Ovary (tissue), 7 donors: ENCODE measurements at regions not wholly inside any gene's neighbourhood (a gene's known extent, or its start where the extent isn't known, plus 50 kb on each side); places are given as distances from the start of the nearest gene placed in this dataset.

Experiments
- DNase-seq, 5 donors: peaks; one replicate each; pipeline ENCODE4 v3.0.0-alpha.2; 2019 to 2020
- H3K27ac ChIP-seq, 2 donors: fragments of 200-600 bp; one replicate each; pipeline versions ENCODE4 v1.5.1 to v1.8.0; 2019 to 2022
- H3K27me3 ChIP-seq: fragments of 200-600 bp; one replicate; pipeline ENCODE4 v1.8.0; 2022
- H3K36me3 ChIP-seq: fragments of 200-600 bp; sonication (generic); one replicate; pipeline ENCODE4 v1.5.1; 2019
- H3K4me1 ChIP-seq: one replicate; pipeline ENCODE4 v1.8.1; 2013; ENCODE audit warnings: mild to moderate bottlenecking, moderate library complexity; ENCODE audit not compliant: insufficient read depth
- H3K4me3 ChIP-seq: fragments of 200-600 bp; sonication (generic); one replicate; pipeline ENCODE4 v1.5.1; 2017
- H3K9me3 ChIP-seq, 2 donors: fragments of 200-600 bp in 1 of 2; sonication (generic) in 1 of 2; one replicate each; pipeline versions ENCODE4 v1.5.1 to v1.8.1; 2013 to 2019; ENCODE audit warnings: mild to moderate bottlenecking in 1 of 2, moderate library complexity in 1 of 2
- EP300 ChIP-seq: sonication (generic); formaldehyde crosslinking; IDR thresholded peaks from one replicate; pipeline ENCODE4 v1.6.1; 2017; ENCODE audit warnings: antibody characterized with exemption
- POLR2A ChIP-seq: fragments of 450-650 bp; IDR thresholded peaks from one replicate; pipeline ENCODE4 v1.6.1; 2017; ENCODE audit warnings: antibody characterized with exemption, mild to moderate bottlenecking, moderate library complexity
- WGBS, 3 donors: extraction: QIAGEN DNeasy Blood & Tissue Kit in 1 of 3; methylation state at CpG; one replicate each; pipeline versions ENCODE4 v1.1.5 to v1.1.7; 2013 to 2017; 5-methylcytosine and 5-hydroxymethylcytosine counted together
- intact Hi-C, 4 donors: fragments of 100-400 bp; cut with DNase I; formaldehyde crosslinking; loops; one replicate each; pipeline versions ENCODE4 v1.11.0 to v1.15.1; 2022 to 2023
- TF ChIP-seq, protein P1 (sequence below), 3 donors: fragments of 450-650 bp in 2 of 3; fragments of 200-600 bp in 1 of 3; IDR thresholded peaks; one replicate each; pipeline versions ENCODE4 v1.5.1 to v1.8.0; 2016 to 2022; ENCODE audit warnings: antibody characterized with exemption in 3 of 3, mild to moderate bottlenecking in 1 of 3
- donor health status: DM: no; HTN: no; CAD: no; lungs with moderate emphysema.
- donor health status: DM: no; HTN: no; CAD: no.
- donor health status: Bipolar disorder and iron deficiency.
- donor health status: DM: no; HTN: no; CAD: no.
- donor health status: DM: yes; HTN: yes; CAD: no.

DNA sequence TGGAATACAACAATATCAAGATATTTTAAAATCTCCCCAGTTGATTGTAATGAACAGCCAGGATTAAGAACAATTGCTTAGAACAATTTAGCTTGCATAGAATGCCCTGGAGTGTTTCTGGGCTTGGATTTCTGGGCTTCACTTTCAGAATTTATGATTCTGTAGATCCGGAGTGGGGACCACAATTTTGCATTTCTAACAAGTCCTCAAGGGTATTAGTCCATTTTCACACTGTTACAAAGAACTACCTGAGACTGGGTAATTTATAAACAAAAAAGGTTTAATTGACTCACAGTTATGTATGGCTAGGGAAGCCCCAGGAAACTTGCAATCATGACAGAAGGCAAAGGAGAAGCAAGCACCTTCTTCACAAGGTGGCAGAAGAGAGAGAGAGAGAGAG is 54.3 kb upstream of the MYRIP start:
- no peaks in the 10 kb centered on the region for H3K36me3 ChIP-seq
- no peak overlapping the region for H3K4me3 ChIP-seq
- H3K27me3 ChIP-seq = no peaks in the 10 kb centered on the region
- intact Hi-C loops = no loop called here
- no peak overlapping the region for H3K27ac ChIP-seq
- no peaks in the 10 kb centered on the region for H3K4me1 ChIP-seq
- no peaks in the 10 kb centered on the region for H3K9me3 ChIP-seq
- TF ChIP-seq, protein P1, sequence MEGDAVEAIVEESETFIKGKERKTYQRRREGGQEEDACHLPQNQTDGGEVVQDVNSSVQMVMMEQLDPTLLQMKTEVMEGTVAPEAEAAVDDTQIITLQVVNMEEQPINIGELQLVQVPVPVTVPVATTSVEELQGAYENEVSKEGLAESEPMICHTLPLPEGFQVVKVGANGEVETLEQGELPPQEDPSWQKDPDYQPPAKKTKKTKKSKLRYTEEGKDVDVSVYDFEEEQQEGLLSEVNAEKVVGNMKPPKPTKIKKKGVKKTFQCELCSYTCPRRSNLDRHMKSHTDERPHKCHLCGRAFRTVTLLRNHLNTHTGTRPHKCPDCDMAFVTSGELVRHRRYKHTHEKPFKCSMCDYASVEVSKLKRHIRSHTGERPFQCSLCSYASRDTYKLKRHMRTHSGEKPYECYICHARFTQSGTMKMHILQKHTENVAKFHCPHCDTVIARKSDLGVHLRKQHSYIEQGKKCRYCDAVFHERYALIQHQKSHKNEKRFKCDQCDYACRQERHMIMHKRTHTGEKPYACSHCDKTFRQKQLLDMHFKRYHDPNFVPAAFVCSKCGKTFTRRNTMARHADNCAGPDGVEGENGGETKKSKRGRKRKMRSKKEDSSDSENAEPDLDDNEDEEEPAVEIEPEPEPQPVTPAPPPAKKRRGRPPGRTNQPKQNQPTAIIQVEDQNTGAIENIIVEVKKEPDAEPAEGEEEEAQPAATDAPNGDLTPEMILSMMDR (IDR thresholded peaks at IDR 0.05) = no peak
- TF ChIP-seq POLR2A = no peak
- no peak for TF ChIP-seq EP300
- 70 to 93% (median 82%) methylated on average over 1 of the region's 1 CpG for WGBS, 3 donors
- no peak for DNase-seq

- H3K4me1 ChIP-seq = no peaks in the 10 kb centered on the region
- H3K27ac ChIP-seq = no peak overlapping the region
- WGBS, 3 donors = 69 to 81% (median 81%) methylated on average over 2 of the region's 2 CpGs
- H3K27me3 ChIP-seq = no peaks in the 10 kb centered on the region
- no peak overlapping the region for H3K4me3 ChIP-seq
- DNase-seq = no peak
- H3K9me3 ChIP-seq = no peaks in the 10 kb centered on the region
- H3K36me3 ChIP-seq = no peaks in the 10 kb centered on the region
- TF ChIP-seq, protein P1 (IDR thresholded peaks at IDR 0.05) = no peak
- no peak for TF ChIP-seq EP300
- TF ChIP-seq POLR2A = no peak
- intact Hi-C loops = no loop called here
Measured at GRCh38 chr3:39757307-39757706, 52.1 kb upstream of the MYRIP start.
